GM18858 (cell line): ENCODE measurements at regions not wholly inside any gene's neighbourhood (a gene's known extent, or its start where the extent isn't known, plus 50 kb on each side); places are given as distances from the start of the nearest gene placed in this dataset.
"Not testable (repeated sequence)": the region's sequence is repeated elsewhere in the genome, so short reads cannot be mapped to it uniquely, and the experiment has no call there.

ENCODE experiments used
- ATAC-seq: cut with Tn5 transposase; IDR thresholded peaks from one replicate; pipeline ENCODE4 v1.9.1; 2021; ENCODE audit not compliant: unreplicated experiment

DNA sequence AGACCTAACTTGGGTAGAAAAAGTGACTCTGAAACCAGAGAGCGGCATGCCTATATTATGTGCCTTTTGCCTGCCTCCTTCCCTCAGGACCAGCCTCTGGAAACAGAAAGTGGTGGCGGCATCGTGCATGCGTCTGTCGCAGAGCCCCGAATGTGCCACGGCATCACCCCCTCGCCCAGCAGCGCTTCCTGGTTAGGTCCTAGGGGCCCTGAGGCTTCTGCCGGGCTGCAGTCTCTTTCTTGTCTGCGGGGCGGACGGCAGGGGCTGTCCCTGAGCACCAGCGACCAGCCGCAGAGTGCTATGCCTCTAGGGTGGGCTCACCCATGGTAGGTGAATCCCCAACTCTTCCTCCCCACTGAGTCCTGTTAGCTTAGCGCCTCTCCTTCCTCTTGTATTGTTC, 68.7 kb downstream of the VSIG4 start:
- ATAC-seq = no peak

DNA sequence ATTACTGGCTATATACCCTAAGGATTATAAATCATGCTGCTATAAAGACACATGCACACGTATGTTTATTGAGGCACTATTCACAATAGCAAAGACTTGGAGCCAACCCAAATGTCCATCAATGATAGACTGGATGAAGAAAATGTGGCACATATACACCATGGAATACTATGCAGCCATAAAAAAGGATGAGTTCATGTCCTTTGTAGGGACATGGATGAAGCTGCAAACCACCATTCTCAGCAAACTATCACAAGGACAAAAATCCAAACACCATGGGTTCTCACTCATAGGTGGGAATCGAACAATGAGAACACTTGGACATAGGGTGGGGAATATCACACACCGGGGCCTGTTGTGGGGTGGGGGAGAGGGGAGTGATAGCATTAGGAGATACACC, 72.7 kb downstream of the VSIG4 start:
- ATAC-seq = not testable (repeated sequence)

DNA sequence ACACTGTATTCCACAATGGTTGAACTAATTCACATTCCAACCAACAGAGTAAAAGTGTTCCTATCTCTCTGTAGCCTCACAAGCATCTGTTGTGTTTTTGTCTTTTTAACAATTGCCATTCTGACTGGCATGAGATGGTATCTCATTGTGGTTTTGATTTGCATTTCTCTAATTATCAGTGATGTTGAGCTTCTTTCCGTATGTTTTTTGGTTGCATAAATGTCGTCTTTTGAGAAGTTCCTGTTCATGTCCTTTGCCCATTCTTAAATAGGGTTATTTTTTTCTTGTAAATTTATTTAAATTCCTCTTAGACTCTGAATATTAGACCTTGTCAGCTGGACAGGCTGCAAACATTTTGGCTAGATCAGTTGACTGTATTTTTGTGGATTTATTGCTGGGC, 78.2 kb downstream of the VSIG4 start:
- no peak for ATAC-seq

DNA sequence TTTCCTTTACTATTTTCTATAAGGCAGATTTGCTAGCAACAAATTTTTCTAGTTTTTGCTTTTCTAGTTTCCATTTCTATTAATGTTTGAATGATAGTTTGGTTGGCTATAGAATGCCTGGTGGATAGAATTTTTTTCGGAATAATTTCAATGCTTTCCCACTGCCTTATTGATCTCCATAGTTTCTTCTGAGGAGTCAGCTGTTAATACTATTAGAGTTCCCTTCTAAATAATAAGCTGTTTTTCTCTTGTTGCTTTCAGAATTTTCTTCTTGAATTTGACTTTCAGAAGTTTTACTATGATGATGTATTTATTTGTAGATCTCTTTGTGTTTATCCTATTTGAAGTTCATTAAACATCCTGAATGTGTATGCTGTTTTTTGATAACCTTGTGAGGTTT, 91.8 kb downstream of the VSIG4 start:
- ATAC-seq = no peak

DNA sequence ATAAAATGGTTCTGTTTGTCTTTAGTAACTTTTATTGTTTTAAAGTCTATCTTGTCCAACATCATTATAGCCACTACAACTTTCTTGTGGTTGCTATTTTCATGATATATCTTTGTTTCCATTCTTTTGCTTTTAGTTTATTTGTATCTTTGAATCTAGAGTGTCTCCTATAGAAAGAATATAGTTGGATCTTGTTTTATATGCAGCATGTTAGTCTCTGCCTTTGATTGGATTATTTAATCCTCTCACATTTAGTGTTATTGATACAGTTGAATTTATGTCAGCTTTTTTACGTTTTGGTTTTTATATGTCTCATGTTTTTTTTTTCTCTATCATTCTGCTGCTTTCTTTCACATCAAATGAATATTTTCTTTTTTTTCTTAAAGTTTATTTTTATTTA, 98.1 kb downstream of the VSIG4 start:
- ATAC-seq = no peak

DNA sequence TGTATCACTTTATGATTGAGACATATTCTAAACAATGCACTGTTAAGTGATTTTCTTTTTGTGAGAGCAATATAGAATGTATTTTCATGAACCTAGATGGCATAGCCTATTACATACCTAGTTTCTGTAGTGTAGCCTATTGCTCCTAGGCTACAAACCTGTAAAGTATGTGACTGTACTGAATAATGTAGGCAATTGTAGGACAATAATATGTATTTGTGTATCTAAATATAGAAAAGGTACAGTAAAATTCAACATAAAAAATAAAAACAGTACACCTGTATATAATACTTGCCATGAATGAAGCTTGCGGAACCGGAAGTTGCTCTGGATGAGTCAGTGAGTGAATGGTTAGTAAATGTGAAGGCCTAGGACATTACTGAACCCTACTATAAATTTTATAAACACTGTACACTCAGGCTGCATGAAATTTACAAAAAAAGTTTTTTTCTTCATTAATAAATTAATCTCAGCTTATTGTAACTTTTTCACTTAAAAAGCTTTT, 106.7 kb downstream of the VSIG4 start:
- no peak for ATAC-seq

DNA sequence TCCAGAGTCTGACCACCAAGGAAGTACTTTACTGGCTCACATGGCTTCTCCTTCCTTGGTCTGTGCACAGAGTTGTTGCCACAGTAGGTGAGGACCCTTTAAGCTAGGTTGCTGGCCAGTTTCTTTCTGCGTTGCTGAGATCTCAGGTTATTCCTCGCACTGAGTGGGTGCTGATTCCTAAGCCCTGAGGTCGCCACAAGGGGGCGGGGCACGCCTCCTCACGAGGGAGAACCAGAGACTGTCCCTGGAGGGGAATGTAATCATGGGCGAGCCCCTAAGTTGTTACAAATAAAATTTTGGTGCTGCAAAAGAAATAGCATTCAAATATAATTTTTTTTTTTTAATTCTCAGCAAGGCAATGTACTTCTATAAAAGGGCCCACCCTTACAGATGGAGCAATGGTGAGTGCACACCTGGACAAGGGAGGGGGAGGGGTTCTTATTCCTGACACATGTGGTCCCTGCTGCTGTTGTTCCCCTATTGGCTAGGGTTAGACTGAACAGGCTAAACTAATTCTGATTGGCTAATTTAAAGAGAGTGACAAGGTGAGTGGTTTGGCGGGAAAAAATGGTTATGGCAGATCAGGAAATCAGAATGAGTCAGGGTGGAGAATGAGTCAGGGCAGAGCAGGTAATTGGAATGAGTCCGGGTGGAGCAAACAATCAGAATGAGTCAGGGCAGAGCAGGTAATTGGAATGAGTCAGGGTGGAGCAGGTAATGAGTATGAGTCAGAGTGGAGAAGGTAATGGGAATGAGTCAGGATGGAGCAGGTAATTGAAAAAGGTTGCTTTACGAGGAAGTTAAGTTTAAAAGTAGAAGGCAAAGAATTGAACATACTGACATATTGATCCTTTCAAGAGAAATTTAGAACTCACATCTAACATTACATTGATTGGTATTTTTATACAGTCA, 107.5 kb downstream of the VSIG4 start:
- no peak for ATAC-seq

DNA sequence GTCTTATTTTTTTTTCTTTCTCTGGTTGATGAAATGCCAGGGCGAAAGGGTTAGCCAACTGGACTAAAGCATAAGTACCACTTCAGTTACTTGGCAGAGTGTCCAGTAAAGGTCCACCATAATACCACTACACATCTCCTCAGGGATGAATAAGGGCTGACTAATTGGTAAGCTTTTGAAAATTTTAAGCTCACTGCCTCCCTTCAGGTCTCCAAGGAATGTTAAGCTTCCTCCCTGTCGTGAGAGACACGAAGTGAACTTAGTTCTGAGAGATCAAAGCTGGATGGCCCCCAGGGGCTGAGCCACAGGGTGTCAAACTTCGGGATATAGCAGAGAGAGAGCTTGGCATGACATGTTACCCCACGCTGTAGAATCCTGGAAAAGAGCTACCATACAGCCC, 111.4 kb downstream of the VSIG4 start:
- no peak for ATAC-seq

DNA sequence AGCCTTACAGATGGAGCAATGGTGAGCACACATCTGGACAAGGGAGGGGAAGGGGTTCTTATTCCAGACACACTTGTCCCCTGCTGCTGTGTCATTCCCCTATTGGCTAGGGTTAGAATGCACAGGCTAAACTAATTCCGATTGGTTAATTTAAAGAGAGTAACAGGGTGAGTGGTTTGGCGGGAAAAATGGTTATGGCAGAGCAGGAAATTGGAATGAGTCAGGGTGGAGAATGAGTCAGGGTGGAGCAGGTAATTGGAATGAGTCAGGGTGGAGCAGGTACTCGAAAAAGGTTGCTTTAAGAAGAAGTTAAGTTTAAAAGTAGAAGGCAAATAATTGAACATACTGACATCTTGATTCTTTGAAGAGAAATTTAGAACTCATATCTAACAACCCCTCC, 112.5 kb downstream of the VSIG4 start:
- not testable (repeated sequence) for ATAC-seq

DNA sequence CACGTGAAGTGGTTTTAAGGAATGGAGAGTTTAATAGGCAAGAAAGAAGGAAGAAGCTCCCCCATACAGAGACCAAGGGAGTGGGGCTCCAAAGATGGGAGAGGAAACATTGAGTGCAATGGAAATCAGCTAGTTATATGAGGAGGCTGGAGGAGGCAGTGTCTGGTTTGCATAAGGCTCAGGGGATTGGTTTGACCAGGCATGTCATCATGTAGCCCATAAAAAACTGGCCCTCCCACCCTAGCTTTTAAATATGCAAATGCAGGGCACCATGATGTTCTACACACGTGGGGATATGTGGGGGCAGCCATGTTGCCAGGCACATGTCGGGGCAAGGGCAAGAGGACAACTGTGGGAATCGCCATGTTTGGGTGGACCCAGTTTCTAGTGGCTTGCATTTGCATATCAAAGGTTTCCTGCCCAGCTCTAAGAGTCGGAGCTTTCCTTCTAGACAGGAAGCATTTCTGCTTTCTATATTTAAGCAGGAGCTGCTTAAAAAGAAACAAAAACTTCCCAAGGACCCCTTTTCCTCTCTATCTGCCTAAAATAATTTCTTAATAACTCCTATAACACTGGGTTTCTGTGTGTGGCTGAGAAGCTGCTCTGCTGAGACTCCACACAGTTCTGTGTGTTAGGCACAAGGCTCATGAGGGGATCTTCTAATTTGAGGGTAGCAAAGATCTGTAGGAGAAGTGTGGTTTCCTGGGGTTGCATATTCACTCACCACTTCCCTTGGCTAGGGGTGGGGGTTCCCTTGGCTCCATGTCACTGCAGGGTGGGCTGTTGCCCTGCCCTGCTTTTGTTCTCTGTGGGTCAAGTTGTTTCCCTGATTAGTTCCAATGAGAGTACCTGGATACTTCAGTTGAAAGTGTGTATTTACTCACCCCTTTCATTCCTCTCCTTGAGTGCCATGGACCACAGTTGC, 113.5 kb downstream of the VSIG4 start:
- peak; percentile 79 for ATAC-seq

DNA sequence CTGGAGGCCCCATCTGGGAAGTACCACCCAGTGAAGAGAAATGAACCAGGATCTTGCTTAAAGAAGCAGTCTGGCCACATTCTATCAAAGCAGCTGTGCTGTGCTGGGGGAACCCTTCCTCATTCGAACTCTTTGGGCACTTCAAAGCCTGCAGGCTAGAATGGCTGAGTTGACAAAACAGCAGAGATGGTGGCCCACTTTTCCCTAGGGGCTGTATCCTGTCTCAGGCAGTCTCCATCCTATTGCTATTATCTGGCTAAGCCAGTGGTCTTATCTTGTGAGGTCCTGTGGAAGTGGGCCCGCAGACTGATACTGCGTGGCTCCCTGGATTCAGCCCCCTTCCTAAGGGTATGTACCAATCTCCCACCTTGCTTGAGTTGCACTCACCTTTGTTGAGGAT, 114.3 kb downstream of the VSIG4 start:
- no peak for ATAC-seq

DNA sequence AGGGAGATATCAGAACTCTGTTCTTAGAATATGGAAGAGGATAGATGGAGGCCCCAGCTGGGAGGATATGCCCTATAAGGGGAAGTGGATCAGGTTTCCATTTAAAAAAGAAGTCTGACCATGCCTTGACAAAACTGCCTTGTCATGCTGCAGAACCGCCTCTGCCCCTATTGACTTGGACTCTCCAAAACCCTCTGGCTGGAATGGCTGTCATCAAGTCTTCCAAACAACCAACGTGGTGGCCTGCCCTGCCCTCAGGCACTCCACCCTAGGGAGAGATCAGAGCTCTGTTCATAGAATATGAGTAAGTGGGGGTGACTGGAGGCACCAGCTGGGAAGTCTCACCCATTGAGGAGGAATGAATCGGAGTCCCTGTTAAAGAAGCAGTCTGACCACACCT, 114.9 kb downstream of the VSIG4 start:
- no peak for ATAC-seq

DNA sequence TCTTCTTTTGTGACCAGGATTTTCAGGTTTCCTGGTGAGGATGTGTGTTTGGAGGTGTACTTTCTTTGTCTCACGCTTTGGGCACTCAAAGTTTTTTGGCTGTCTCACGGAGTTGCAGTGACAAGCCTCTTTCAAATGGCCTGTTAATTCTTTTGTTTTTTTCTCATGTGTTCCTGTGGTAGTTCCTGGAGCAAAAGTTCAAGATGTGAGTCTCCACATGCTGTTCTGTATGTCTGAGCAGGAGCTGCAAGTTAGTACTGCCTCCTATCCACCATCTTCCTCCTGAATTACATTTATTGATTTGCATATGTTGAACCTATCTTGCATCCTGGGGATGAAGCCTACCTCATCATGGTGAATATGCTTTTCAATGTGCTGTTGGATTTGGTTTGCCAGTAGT, 118.5 kb downstream of the VSIG4 start:
- ATAC-seq = no peak

DNA sequence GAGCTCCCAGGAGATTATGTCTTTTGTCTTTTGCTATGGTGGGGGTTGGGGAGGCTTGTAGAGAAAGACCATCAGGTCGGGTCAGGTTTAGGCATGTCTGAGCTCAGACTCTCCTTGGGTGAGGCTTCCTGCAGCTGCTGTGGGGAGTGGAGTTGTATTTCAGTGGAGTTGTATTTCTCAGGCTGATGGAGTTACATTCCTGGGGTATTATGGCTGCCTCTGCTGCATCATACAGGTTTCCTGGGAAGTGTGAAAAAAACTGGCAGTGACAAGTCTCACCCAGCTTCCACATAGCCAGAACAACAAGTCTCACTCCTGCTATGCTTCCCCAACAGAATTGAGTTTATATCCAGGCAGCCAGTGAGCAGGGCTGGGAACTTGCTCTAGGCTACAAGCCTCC, 119.3 kb downstream of the VSIG4 start:
- no peak for ATAC-seq

DNA sequence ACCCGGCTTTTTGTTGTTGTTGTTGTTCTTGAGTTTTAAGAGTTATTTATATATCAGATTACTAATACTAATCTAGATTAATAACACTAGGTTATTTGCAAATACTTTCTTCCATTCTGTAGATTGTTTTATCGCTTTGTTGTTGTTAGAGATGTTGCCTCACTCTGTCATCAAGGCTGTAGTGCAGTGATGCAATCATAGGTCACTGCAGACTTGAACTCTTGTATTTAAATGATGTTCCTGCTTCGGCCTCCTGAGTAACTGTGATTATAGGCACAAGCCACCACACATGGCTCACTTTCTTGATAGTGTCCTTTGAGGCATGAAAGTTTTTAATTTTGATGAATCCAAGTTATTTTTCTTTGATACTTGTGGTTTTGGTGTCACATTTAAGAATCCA, 129.0 kb downstream of the VSIG4 start:
- no peak for ATAC-seq

DNA sequence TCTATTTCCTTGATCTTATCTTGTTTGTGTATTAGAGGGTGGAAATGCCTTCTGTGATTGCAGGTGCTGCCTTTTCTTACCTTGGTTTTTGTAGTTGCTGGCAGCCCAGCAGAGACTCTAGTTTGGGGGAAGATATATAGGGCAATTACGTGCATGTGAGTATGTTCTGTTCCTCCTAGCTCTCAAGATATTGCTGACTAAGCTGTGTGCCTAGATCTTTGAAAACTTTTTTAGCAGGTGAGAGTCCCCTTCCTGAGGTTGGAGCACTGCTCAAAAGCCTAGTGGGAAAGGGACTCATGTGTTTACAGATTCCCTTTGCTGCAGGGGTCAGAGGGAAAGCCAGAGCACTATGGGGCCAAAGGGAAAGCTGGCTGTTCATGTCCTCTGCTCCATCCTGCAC, 136.1 kb downstream of the VSIG4 start:
- ATAC-seq = no peak

DNA sequence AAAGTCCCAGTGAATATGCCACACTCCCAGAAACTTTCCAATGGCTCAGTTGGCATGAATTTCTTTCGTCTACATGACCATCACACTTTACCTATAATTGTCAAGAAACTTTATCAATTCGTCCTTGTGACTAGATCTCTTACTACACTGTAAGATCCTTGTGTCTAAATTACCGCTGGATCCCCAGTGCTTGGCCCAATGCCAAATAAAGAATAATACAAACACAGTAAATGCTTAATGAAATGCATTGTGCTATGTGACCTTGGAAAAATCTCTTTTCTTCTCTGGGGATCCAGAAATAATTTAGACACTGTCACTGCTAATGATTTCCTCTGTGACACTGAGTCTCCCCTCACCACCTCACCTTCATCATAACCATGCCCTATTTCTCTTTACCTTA, 137.9 kb downstream of the VSIG4 start:
- ATAC-seq = no peak

DNA sequence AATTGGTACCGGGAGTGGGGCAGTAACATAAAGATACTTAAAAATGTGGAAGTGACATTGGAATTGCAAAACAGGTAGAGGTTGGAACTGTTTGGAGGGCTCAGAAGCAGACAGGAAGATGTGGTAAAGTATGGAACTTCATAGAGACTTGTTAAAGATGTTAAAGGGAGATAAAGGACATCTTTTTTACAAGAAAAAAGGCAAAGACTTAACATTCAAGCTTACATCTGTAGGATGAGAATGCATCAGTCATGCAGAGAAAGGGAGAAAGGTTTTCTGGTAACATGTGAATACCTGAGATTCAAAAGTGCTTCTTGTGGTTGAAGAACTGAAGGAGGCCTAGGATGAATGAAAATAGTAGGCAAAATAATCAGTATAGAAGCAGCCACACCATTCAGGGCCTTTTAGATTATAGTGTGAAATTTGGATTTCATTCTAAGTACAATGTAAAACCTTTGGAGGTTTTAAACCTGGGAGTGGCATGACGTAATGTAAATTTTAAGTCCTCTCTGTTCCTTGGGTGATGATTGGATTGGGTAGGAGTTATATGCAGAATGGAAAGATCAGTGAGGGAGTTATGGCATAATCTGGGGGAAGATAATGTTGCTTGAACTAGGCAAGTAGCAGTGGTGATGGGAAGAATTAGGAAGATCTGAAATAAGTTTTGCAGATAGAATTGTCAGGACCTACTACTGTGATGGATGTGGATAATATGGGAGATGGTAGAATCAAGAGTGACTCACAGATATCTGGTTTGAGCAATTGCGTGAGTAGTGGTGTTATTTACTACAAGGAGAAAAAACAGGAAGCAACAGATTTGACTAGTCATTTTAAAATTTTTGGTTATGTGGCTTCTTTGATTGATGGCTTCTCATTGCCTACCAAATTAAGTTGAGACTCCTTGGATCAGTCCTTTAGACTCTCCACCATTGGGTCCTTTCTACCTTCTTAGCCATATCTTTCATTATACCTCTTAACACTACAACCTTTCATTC, 138.7 kb downstream of the VSIG4 start:
- ATAC-seq = no peak

DNA sequence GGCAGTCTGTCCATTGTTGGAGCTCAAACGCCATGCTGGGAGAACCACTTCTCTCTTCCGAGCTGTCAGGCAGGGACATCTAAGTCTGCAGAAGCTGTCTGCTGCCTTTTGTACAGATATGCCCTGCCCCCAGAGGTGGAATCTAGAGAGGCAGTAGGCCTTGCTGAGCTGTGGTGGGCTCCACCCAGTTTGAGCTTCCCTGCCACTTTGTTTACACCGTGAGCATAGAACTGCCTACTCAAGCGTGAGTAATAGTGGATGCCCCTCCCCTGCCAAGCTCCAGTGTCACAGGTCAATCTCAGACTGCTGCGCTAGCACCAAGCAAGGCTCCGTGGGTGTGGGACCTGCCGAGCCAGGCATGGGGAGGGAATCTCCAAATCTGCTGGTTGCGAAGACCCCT, 145.7 kb downstream of the VSIG4 start:
- no peak for ATAC-seq

DNA sequence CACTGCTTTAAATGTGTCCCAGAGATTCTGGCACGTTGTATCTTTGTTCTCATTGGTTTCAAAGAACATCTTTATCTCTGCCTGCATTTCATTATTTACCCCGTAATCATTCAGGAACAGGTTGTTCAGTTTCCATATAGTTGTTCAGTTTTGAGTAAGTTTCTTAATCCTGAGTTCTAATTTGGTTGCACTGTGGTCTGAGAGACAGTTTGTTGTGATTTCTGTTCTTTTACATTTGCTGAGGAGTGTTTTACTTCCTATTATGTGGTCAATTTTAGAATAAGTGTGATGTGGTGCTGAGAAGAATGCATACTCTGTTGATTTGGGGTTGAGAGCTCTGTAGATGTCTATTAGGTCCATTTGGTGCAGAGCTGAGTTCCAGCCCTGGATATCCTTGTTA, 148.1 kb downstream of the VSIG4 start:
- not testable (repeated sequence) for ATAC-seq

DNA sequence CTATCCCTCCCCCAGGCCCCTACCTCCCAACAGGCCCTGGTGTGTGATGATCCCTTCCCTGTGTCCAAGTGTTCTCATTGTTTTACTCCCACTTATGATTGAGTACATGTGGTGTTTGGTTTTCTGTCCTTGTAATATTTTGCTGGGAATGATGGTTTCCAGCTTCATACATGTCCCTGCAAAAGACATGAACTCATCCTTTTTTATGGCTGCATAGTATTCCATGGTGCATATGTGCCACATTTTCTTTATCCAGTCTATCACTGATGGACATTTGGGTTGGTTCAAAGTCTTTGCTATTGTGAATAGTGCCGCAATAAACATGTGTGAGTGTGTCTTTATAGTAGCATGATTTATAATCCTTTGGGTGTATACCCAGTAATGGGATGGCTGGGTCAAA, 151.7 kb downstream of the VSIG4 start:
- ATAC-seq = not testable (repeated sequence)
